GM21786 (cell line): ENCODE measurements at regions not wholly inside any gene's neighbourhood (a gene's known extent, or its start where the extent isn't known, plus 50 kb on each side); places are given as distances from the start of the nearest gene placed in this dataset.
"Not testable (repeated sequence)": the region's sequence is repeated elsewhere in the genome, so short reads cannot be mapped to it uniquely, and the experiment has no call there.

Source experiments
- ATAC-seq: cut with Tn5 transposase; IDR thresholded peaks from one replicate; pipeline ENCODE4 v1.9.1; 2021; ENCODE audit not compliant: unreplicated experiment

DNA sequence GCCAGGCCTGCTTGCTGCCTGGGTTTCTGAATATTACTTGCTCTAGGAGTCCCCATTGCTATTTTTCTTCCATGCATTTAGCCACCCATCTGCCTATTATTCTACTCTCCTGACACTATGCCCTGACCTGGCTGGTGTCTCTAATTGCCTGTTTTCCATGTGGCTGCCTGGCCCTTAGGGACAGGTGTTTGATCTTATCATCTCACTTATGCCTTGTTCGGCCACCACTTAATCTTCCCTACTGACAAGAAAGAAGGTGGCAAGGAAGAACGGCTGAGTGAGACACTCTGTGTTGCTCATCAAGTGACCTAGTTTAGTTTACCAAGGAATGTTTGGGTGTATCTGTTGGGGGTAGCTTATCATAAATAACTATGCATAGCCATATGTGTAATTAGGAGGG is 50.4 kb upstream of the RAPH1 start:
- ATAC-seq = no peak

GRCh38 chr2:203586206-203586605 is 51.1 kb upstream of the RAPH1 start:
- ATAC-seq = no peak

DNA sequence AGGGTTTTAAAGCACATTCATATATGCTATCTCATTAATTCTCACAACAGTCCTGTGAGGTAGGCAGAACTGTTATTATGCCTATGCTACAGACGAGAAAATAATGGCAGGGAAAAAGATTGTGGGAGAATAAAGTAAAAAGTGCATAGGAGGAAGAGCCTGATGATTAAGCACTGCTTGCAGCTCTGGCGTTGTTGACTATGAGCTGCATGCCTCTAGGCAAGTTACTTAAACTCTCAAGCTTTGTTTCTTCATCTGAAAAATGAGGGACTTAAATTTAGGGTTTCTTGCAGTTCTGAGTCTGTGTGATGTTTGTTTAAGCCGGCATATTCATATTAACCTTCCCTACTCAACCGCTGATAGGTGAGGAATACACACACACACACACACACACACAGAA is 51.6 kb upstream of the RAPH1 start:
- no peak for ATAC-seq

DNA sequence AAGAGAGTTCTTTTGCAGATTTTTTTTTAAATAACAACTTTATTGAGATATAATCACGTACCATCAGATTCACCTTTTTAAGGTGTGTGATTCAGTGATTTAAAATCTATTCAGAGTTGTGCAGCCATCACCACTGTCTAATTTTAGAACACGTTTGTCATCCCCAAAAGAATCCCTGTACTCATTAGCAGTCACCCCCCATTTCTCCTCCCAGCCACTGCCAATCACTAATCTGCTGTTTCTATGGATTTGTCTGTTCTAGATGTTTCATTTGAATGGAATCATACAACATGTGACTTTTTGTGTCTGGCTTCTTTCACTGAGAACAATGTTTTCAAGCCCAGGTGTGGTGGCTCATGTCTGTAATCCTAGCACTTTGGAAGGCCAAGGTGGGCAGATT is 55.4 kb upstream of the RAPH1 start:
- no peak for ATAC-seq

DNA sequence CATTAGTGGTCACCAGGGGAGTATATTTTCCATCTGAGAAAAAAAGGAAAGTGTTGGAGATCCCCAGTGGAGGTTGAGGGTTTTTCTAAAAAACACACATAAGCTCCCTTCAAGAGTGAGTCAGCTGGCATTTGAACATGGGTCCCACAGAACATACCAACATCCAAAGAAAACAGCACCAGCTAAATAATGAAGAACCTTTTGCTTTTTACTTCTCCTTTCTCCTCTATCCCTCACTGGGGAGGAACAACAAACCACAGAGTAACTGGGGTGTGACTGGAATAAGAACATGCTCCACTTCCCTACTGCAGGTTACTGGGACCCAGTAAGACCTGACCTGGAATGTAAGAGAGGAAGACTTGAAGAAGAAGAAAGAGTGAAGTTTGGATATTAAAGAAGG is 56.5 kb upstream of the RAPH1 start:
- no peak for ATAC-seq

DNA sequence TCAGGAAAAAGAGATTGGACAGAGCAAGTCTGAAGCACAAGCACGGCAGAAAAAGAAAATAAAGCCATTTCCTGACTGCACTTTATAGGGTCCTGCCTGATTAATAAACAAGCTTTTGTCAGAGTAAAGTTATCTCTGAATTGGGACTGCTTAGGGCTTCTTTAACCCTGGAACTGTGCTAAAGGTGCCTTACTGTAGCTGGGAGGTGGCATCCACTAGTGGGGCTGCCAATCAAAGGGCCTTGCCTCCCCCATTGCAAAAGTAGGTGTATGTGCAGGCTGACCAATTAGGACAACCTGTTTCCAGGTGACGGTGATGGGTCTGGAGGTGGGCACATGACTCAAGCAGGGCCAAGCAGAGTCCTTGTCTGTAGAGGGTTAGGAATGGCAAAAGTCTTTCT is 57.4 kb upstream of the RAPH1 start:
- no peak for ATAC-seq

DNA sequence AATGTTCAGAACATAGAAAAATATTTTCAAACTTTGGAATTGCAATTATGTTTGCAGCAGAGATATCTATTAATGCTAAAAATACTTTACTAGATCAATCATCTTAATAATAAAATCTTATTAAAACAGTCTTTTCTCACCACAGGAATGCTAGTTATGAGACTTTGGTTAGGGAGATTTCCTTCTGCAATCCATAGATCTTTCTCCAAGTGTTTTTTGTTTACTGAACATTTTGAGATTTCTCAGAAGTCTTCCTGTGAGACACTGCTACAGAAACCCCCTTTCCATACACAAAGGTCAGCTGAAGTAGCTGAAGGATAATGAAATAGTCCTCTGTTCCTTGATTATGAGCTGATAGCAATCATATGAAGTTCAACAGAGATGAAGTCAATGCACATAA is 59.4 kb upstream of the RAPH1 start:
- no peak for ATAC-seq

DNA sequence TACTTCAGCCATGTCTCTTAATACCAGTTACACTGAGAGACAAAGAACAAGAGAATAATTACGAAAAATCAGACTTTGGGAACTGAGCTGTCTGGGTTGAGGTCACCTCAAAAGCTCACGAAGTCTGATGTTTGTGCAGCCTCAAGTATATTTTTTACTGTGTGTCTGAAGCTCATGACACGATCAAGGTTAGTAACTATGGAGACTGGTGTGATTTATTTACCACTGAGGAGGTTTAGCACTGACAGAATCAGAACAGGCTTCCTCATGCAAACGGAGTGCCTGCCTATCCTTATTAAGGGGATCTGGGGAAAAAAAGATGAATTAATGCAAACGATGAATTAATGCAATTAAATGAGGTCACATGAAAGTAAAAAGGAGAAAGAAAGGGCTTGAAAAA is 61.1 kb upstream of the RAPH1 start:
- no peak for ATAC-seq

GRCh38 chr2:203599509-203599908 is 64.4 kb upstream of the RAPH1 start:
- ATAC-seq = peak; percentile 48

- ATAC-seq = no peak
These were observed 65.2 kb upstream of the RAPH1 start for GRCh38 chr2:203600286-203600685.

DNA sequence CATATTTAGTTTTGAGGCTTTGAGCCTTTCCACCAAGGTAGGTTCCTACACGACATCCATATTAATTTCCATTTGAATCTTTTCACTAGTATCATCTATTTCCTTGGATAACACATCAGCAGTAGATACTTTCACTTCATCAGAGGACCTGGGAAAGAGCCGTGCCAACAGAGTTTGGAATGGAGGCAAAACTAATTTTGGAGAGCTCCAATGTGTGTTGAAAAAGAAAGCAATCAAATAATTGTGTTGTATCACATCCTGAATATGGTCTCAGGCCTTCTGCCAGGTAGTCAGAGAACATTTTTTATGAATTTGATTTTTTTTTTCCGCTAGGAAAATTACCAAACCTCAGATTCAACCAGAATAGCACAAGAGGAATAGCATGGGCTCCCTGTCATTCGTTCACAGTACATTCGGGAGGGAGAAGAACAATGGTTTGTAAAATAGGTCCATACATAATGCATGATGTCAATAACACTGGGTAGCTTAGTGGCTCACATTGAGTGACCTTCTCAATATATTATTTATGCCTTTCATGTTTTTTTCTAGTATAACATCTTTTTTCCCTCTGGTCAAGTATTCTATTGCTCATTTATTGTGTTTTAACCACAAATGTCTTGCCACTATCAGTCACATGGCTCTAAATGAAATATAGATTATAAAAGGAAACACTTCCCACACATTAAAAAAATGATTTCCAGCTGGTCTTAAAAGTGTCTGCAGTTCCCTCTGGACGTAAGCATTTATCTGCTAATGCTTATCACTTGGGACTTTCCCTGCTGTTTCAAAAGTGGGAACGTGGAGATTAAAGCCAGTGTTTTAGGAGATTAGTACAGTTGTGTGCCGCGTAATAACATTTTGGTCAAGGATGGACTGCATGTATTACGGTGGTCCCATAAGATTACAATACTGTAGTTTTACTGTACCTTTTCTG is 68.6 kb upstream of the RAPH1 start:
- ATAC-seq = no peak

DNA sequence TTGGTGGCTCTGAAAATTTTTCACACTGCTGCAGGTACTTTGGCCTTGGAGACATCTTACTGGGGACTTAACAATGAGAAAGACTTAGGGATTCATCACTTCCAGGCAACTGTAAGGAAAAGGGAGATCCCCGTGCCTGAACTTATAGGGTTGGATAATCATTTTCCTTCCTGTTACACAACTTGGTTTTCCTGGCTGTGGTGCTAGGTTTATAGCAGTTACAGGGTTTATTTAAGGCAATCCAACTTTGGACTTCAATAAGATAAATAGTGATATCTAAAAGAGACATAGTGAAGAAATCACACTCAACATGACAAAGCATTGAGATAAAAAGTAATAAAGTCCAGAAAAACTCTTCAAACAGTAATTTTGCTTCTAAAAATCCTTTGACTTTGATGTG is 70.2 kb upstream of the RAPH1 start:
- no peak for ATAC-seq

DNA sequence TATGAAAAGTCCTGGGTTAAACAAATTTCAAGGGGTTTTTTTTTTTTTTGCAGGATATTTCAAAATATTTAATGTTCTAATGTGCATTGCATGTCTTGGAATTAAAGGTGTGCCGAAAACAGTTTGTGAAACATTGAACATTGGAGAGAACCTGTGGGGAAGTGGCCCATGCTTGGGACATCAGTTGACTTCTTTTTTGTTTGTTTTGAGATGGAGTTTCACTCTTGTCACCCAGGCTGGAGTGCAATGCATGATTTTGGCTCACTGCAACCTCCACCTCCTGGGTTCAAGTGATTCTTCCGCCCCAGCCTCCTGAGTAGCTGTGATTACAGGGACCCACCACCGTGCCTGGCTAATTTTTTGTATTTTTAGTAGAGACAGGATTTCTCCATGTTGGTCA is 71.0 kb upstream of the RAPH1 start:
- ATAC-seq = no peak

GRCh38 chr2:203610558-203610957 is 75.5 kb upstream of the RAPH1 start:
- ATAC-seq = no peak

DNA sequence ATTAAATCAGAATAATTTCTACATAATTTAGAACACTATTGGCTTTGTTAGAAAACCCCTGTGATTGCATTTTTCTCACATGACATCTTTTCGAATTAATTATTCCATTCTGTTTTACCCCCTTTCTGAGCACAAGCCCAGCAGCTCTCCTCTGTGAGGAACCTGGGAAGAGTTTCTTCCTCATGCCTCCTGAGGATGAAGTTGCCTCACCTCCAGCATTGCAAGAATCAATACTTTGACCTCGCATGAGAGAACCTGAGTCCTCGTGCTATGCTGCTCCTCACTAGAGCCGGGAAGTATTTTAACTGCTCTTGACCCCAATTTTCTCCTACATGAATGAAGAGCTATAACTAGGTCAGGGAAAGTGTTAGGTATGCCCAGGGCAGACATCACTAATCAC is 77.1 kb upstream of the RAPH1 start:
- ATAC-seq = no peak

DNA sequence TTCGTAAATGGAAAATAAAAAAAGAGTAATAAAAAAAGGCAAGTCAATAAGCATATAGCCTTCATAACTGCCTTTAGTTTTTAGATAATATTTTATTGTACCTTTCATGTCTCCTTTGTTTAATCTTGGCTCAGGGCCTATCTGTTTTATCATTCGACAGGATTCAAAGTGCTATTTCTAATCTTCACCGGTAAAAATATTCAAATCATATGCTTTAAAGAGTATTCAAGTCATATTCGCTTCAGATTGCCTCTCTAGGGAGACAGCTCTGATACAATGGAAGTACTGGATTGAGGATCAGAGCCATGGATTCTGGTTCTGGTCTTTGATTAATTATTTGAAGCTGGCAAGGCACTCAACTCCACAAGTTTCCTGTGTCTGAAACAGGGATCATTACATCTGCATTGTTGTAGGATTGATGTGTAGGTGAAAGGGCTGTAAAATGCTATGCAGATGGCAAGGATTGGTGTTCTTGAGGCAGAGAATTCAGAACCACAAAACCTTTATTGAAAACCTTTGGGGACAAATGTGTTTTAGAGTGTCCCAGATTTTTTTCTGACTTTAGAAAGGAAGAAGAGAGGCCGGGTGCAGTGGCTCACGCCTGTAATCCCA is 84.3 kb upstream of the RAPH1 start:
- ATAC-seq = no peak

DNA sequence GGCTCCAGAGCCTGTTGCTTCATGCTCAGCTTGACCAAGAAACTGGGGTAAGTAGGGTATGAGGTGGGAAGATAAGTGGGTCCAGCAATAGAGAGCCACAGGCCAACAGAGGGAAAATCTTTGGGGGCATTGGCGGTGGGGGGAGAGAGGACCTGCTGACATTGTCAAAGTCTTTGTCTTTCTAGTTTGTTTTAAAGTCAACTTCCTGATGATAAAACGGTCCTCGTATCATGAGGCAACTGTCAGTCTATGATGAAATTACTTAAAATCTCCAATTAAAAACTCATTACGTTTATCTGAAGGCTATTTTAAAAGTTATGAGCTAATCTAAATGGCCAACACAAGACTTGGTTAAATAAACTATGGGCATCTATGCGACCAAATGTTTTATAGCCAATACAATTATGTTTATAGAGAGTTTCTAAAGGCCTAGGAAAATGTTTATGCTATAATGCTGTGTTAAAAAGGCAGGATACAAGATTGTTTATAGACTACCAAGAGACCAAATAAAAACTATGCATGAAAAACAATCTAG is 84.4 kb upstream of the CD28 start:
- ATAC-seq = no peak

- no peak for ATAC-seq
These were observed 83.3 kb upstream of the CD28 start for GRCh38 chr2:203623096-203623495.

- no peak for ATAC-seq
These were observed 82.8 kb upstream of the CD28 start for GRCh38 chr2:203623661-203624060.

GRCh38 chr2:203625701-203626100 is 80.7 kb upstream of the CD28 start:
- no peak for ATAC-seq

- not testable (repeated sequence) for ATAC-seq
These were observed 80.2 kb upstream of the CD28 start for GRCh38 chr2:203626247-203626646.

DNA sequence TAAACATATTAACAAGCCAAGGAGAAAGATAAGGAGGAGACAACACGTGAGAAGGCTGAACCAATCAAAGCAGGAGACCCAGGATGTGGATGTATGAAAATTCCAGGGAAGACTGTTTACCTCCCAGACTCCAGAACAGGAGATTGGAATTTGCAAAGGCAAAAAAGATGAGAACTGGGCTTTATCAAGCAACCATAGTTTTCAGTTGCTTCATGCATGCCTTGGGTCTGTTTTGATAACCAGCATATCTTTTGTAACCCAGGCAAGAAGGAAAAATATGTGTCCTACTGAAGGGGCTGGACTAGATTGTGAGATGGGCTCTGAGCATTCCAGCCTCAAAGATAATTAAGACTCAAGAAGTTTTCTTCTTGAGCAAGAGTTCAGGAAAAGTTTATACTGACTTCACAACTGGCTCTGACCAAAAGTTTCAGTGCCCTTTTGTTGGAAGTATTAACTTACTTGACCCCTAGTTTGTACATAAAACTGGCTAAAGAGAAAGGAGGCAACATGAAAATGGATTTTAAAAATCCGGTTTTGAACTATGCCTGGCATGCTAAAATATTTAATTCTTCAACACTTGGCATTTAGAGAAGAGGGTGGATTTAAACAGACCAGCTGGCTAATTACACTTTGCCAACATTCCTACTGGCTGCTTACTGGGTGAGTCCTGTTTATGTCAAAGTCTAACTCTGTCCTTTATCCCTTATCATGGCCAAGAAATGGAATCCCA is 79.3 kb upstream of the CD28 start:
- no peak for ATAC-seq
